ENCODE measurements at regions not wholly inside any gene's neighbourhood (a gene's known extent, or its start where the extent isn't known, plus 50 kb on each side); places are given as distances from the start of the nearest gene placed in this dataset.
A peak's percentile ranks its signal among the peaks of the same experiment; 100 is the strongest.
"Not testable (repeated sequence)": the region's sequence is repeated elsewhere in the genome, so short reads cannot be mapped to it uniquely, and the experiment has no call there.

GRCh38 chr11:44383246-44383645 lies 73.3 kb upstream of the ALX4 start:
- peak; percentile 10 for DNase-seq (ENCODE audit: low spot score)
- intact Hi-C loops (cut with DNase I), result no loop called here
- no peak for ATAC-seq

- DNase-seq (ENCODE audit: low spot score), result no peak
- no peak for ATAC-seq
- intact Hi-C loops (cut with DNase I), result no loop called here
These were observed 77.5 kb upstream of the ALX4 start for GRCh38 chr11:44387415-44387814.

- no peak for ATAC-seq
- DNase-seq (ENCODE audit: low spot score), result no peak
- intact Hi-C loops (cut with DNase I), result no loop called here
These were observed 77.9 kb upstream of the ALX4 start for GRCh38 chr11:44387825-44388224.

- DNase-seq (ENCODE audit: low spot score), result no peak
- intact Hi-C loops (cut with DNase I), result no loop called here
- no peak for ATAC-seq
These were observed 79.1 kb upstream of the ALX4 start for GRCh38 chr11:44388828-44389657.

GRCh38 chr11:44389963-44390605 lies 80.1 kb upstream of the ALX4 start:
- intact Hi-C loops (cut with DNase I), result no loop called here
- no peak for ATAC-seq
- DNase-seq (ENCODE audit: low spot score), result no peak

GRCh38 chr11:44391004-44391403 lies 81.1 kb upstream of the ALX4 start:
- ATAC-seq; intact Hi-C loops (cut with DNase I); DNase-seq (ENCODE audit: low spot score): not testable (repeated sequence)

GRCh38 chr11:44396746-44397145 lies 86.8 kb upstream of the ALX4 start:
- ATAC-seq, result not testable (repeated sequence)

GRCh38 chr11:44397586-44398178 lies 87.7 kb upstream of the ALX4 start:
- no peak for DNase-seq (ENCODE audit: low spot score)
- intact Hi-C loops (cut with DNase I), result no loop called here
- no peak for ATAC-seq

More at GRCh38 chr11:44396746-44397145, 86.8 kb upstream of the ALX4 start:
- DNase-seq (ENCODE audit: low spot score); intact Hi-C loops (cut with DNase I): not testable (repeated sequence)

GRCh38 chr11:44398266-44399030 lies 88.5 kb upstream of the ALX4 start:
- DNase-seq (ENCODE audit: low spot score), result no peak
- ATAC-seq, result peak; percentile 20
- intact Hi-C loops (cut with DNase I), result no loop called here

GRCh38 chr11:44399968-44400367 lies 90.0 kb upstream of the ALX4 start:
- intact Hi-C loops (cut with DNase I), result no loop called here
- ATAC-seq (no peak), DNase-seq (ENCODE audit: low spot score) (no peak)

- intact Hi-C loops (cut with DNase I), result no loop called here
- DNase-seq (ENCODE audit: low spot score) (no peak), ATAC-seq (no peak)
These were observed 90.5 kb upstream of the ALX4 start for GRCh38 chr11:44400431-44400830.

GRCh38 chr11:44402466-44403075 lies 92.6 kb upstream of the ALX4 start:
- DNase-seq (ENCODE audit: low spot score) (no peak), ATAC-seq (no peak)
- intact Hi-C loops (cut with DNase I), result no loop called here

- no peak for DNase-seq (ENCODE audit: low spot score)
- ATAC-seq, result no peak
- intact Hi-C loops (cut with DNase I), result no loop called here
These were observed 93.2 kb upstream of the ALX4 start for GRCh38 chr11:44403176-44403575.

GRCh38 chr11:44403587-44404273 lies 93.8 kb upstream of the ALX4 start:
- ATAC-seq (no peak), DNase-seq (ENCODE audit: low spot score) (no peak)
- intact Hi-C loops (cut with DNase I), result no loop called here

GRCh38 chr11:44404301-44404700 lies 94.4 kb upstream of the ALX4 start:
- DNase-seq (ENCODE audit: low spot score) (no peak), ATAC-seq (no peak)
- intact Hi-C loops (cut with DNase I), result no loop called here

GRCh38 chr11:44404736-44405395 lies 94.9 kb upstream of the ALX4 start:
- intact Hi-C loops (cut with DNase I), result no loop called here
- no peak for ATAC-seq
- no peak for DNase-seq (ENCODE audit: low spot score)

GRCh38 chr11:44407211-44407996 lies 97.5 kb upstream of the ALX4 start:
- ATAC-seq, result no peak
- DNase-seq (ENCODE audit: low spot score), result no peak
- intact Hi-C loops (cut with DNase I), result no loop called here

All from sciatic nerve (tissue), 2 donors.